ENCODE measurements at regions not wholly inside any gene's neighbourhood (a gene's known extent, or its start where the extent isn't known, plus 50 kb on each side); places are given as distances from the start of the nearest gene placed in this dataset.

- CTCF ChIA-PET, result no interaction called here
- intact Hi-C loops (cut with micrococcal nuclease), result no loop called here
- POLR2A ChIA-PET, result interaction anchor here (0.7 kb wide), 1 partner anchor 81 kb away, joined by 5 read pairs; no protein-coding TSS in a partner anchor
- no peak overlapping the region for H3K27ac ChIP-seq (ENCODE audit: low read depth, low read length)
- H3K4me1 Mint-ChIP-seq, result peaks cover 0 to 26% (median 23%) of the 10 kb centered on the region in 7 donors
- peaks cover 0 to 19% (median 0%) of the 10 kb centered on the region in 5 donors for H3K36me3 Mint-ChIP-seq
- no peaks in the 10 kb centered on the region for H3K9me3 ChIP-seq (ENCODE audit: control insufficient read depth in 2 of 3, low read length in 3 of 3)
- no peak overlapping the region for H3K4me3 ChIP-seq (ENCODE audit: low read length)
- peaks cover 0 to 15% (median 3%) of the 10 kb centered on the region in 11 donors for H3K9me3 Mint-ChIP-seq
- no peak for DNase-seq
- H3K36me3 ChIP-seq (ENCODE audit: control insufficient read depth in 2 of 3, insufficient read depth in 3 of 3, low read length in 3 of 3), result no peaks in the 10 kb centered on the region
- no peak for ATAC-seq
- peak overlapping the region; percentile 52 to 94 (median 86) for H3K27ac Mint-ChIP-seq
- H3K4me1 ChIP-seq (ENCODE audit: control insufficient read depth in 2 of 2, insufficient read depth in 2 of 2, low read length in 2 of 2), result peaks cover 0 to 11% of the 10 kb centered on the region in 2 donors
- peak overlapping the region in 8 of 10 donors; percentile 52 to 79 (median 62) for H3K4me3 Mint-ChIP-seq
- no peaks in the 10 kb centered on the region for H3K27me3 Mint-ChIP-seq
- no peaks in the 10 kb centered on the region for H3K27me3 ChIP-seq (ENCODE audit: control insufficient read depth in 2 of 2, insufficient read depth in 2 of 2, low read length in 2 of 2)
These were observed 123.8 kb upstream of the FAM9C start for GRCh38 chrX:13168269-13168668.

DNA sequence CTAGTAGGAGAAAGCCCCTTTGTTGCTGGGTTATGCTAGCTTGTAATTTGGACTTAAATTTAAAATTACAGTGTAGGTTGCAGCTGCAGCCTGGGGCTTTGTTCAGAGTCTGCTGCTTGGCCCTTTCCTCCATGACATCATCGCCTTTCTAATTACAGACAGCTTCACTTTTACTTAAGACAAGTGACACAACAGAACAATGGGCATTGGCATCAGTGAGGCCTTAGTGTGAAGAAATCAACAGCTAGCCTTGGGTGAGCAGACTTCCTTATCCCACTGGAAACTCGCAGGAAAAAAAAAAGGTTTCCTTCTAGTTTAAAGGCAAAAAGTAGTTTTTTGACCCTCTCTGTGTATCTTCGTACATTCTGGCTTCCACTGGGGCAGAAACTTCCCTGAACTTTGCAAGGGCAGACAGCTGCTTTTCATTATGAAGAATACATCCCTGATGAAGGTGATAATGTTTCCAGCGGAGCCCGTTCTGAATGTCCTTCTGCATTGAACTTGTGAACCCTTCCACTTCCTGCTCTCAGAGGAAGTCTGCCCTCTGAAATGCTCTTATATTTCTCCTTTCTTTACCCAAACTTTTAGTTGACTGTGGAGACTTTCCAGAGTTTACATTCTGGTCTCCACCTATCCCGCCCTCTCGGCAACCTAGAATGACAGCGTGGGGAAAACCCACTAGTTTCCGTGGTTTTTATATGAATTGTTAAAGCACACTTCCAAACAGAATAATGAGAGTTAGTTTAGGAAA lies 123.2 kb upstream of the FAM9C start:
- Mint-ChIP-seq H3K9me3 (peaks cover 0 to 15% (median 3%) of the 10 kb centered on the region in 11 donors), H3K4me3 (peak overlapping the region; percentile 52 to 79 (median 64)), H3K27me3 (no peaks in the 10 kb centered on the region), H3K27ac (peak overlapping the region; percentile 52 to 94 (median 86)), H3K36me3 (peaks cover 0 to 19% (median 0%) of the 10 kb centered on the region in 5 donors), H3K4me1 (peaks cover 0 to 26% (median 23%) of the 10 kb centered on the region in 7 donors)
- Histone ChIP-seq H3K4me1 (ENCODE audit: control insufficient read depth in 2 of 2, insufficient read depth in 2 of 2, low read length in 2 of 2) (peaks cover 0 to 11% of the 10 kb centered on the region in 2 donors), H3K9me3 (ENCODE audit: control insufficient read depth in 2 of 3, low read length in 3 of 3) (no peaks in the 10 kb centered on the region), H3K27ac (ENCODE audit: low read depth, low read length) (peak overlapping the region; percentile 56), H3K36me3 (ENCODE audit: control insufficient read depth in 2 of 3, insufficient read depth in 3 of 3, low read length in 3 of 3) (no peaks in the 10 kb centered on the region), H3K27me3 (ENCODE audit: control insufficient read depth in 2 of 2, insufficient read depth in 2 of 2, low read length in 2 of 2) (no peaks in the 10 kb centered on the region), H3K4me3 (ENCODE audit: low read length) (peak overlapping the region; percentile 19)
- DNase-seq, result peak in 3 of 9 donors; percentile 12 to 42 (median 22)
- ChIA-PET POLR2A (interaction anchor here (0.7 to 1.2 kb wide), 2 partner anchors 16 to 80 kb away, joined by 3 to 5 read pairs; no protein-coding TSS in a partner anchor), CTCF (no interaction called here)
- intact Hi-C loops (cut with micrococcal nuclease), result loop anchor here in 1 of 2 donors (1.0 kb wide), 1 partner anchor 15 kb away; no protein-coding TSS in a partner anchor
- peak; percentile 61 for ATAC-seq

DNA sequence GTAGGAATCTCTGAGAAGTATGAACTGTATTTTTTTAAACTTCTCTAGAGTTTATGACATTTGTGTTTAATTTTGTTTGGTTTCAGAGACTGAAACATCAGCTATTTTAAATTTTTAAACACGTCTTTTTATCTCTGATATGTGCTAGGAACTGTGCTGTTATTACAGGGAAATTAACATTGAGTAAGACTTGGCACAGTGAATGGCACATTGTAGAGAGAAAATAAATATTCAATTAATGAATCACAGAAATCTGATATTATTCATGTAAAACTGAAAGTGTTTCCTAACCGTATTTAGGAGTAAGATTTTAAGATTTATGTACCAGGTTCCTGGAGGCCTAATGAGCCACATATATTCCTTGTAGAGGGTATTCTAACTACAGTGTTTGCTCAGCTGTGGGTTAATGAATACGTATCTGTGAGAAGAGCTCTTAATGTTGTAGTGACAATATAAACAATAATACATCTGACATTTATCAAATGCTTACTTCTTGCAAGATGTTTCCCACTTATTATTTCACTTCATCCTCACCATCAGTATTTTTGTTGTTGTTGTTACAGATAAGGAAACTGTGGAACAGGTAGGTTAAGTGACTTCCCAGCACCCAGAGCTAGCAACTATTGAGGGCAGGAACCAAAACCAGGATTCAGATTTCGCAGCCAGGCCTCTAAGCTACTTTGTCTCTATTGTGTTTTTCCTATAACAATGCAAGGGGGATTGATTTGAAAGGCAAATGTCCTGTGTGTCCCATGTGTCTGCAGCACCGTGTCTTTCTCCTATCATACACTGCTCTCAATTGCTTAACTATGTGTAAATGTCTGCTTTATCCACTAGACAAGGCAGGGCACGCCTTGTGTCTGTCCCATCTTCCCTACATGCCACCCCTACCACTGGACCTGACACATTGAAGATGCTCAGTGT lies 121.1 kb upstream of the FAM9C start:
- Histone ChIP-seq H3K4me1 (ENCODE audit: control insufficient read depth in 2 of 2, insufficient read depth in 2 of 2, low read length in 2 of 2) (peaks cover 0 to 11% of the 10 kb centered on the region in 2 donors), H3K27me3 (ENCODE audit: control insufficient read depth in 2 of 2, insufficient read depth in 2 of 2, low read length in 2 of 2) (no peaks in the 10 kb centered on the region), H3K4me3 (ENCODE audit: low read length) (no peak overlapping the region), H3K9me3 (ENCODE audit: control insufficient read depth in 2 of 3, low read length in 3 of 3) (no peaks in the 10 kb centered on the region), H3K36me3 (ENCODE audit: control insufficient read depth in 2 of 3, insufficient read depth in 3 of 3, low read length in 3 of 3) (no peaks in the 10 kb centered on the region), H3K27ac (ENCODE audit: low read depth, low read length) (no peak overlapping the region)
- peaks cover 0 to 19% (median 0%) of the 10 kb centered on the region in 5 donors for H3K36me3 Mint-ChIP-seq
- peaks cover 0 to 37% (median 32%) of the 10 kb centered on the region in 7 donors for H3K4me1 Mint-ChIP-seq
- CTCF ChIA-PET, result no interaction called here
- H3K9me3 Mint-ChIP-seq, result peaks cover 0 to 15% (median 2%) of the 10 kb centered on the region in 11 donors
- H3K4me3 Mint-ChIP-seq, result no peak overlapping the region
- H3K27ac Mint-ChIP-seq, result peak overlapping the region in 2 of 9 donors; percentile 1 to 60
- intact Hi-C loops (cut with micrococcal nuclease), result no loop called here
- ATAC-seq (no peak), DNase-seq (no peak)
- no peaks in the 10 kb centered on the region for H3K27me3 Mint-ChIP-seq
- POLR2A ChIA-PET, result interaction anchor here (1.2 kb wide), 1 partner anchor 190 kb away, joined by 3 read pairs; no protein-coding TSS in a partner anchor

GRCh38 chrX:13164611-13165010 lies 120.2 kb upstream of the FAM9C start:
- Histone ChIP-seq H3K9me3 (ENCODE audit: control insufficient read depth in 2 of 3, low read length in 3 of 3) (no peaks in the 10 kb centered on the region), H3K4me3 (ENCODE audit: low read length) (no peak overlapping the region), H3K36me3 (ENCODE audit: control insufficient read depth in 2 of 3, insufficient read depth in 3 of 3, low read length in 3 of 3) (no peaks in the 10 kb centered on the region), H3K27me3 (ENCODE audit: control insufficient read depth in 2 of 2, insufficient read depth in 2 of 2, low read length in 2 of 2) (no peaks in the 10 kb centered on the region), H3K27ac (ENCODE audit: low read depth, low read length) (no peak overlapping the region), H3K4me1 (ENCODE audit: control insufficient read depth in 2 of 2, insufficient read depth in 2 of 2, low read length in 2 of 2) (peaks cover 0 to 11% of the 10 kb centered on the region in 2 donors)
- ChIA-PET POLR2A (no interaction called here), CTCF (no interaction called here)
- Mint-ChIP-seq H3K9me3 (peaks cover 0 to 12% (median 2%) of the 10 kb centered on the region in 11 donors), H3K4me3 (no peak overlapping the region), H3K27me3 (no peaks in the 10 kb centered on the region), H3K27ac (peak overlapping the region in 1 of 9 donors; percentile 45), H3K4me1 (peaks cover 0 to 37% (median 32%) of the 10 kb centered on the region in 7 donors), H3K36me3 (peaks cover 0 to 19% (median 0%) of the 10 kb centered on the region in 5 donors)
- ATAC-seq (no peak), DNase-seq (no peak)
- intact Hi-C loops (cut with micrococcal nuclease), result no loop called here

GRCh38 chrX:13162772-13163410 lies 118.5 kb upstream of the FAM9C start:
- H3K27me3 Mint-ChIP-seq, result no peaks in the 10 kb centered on the region
- no peak overlapping the region for H3K4me3 Mint-ChIP-seq
- POLR2A ChIA-PET, result interaction anchor here (1.2 kb wide), 1 partner anchor 39 kb away, joined by 3 read pairs; no protein-coding TSS in a partner anchor
- peaks cover 0 to 7% of the 10 kb centered on the region in 2 donors for H3K4me1 ChIP-seq (ENCODE audit: control insufficient read depth in 2 of 2, insufficient read depth in 2 of 2, low read length in 2 of 2)
- no peak overlapping the region for H3K27ac ChIP-seq (ENCODE audit: low read depth, low read length)
- ATAC-seq (no peak), DNase-seq (no peak)
- peaks cover 0 to 15% (median 0%) of the 10 kb centered on the region in 5 donors for H3K36me3 Mint-ChIP-seq
- no peaks in the 10 kb centered on the region for H3K27me3 ChIP-seq (ENCODE audit: control insufficient read depth in 2 of 2, insufficient read depth in 2 of 2, low read length in 2 of 2)
- peaks cover 0 to 6% (median 0%) of the 10 kb centered on the region in 11 donors for H3K9me3 Mint-ChIP-seq
- CTCF ChIA-PET, result interaction anchor here (0.5 to 0.6 kb wide), 2 partner anchors 13 to 74 kb away, joined by 3 read pairs; no protein-coding TSS in a partner anchor
- H3K36me3 ChIP-seq (ENCODE audit: control insufficient read depth in 2 of 3, insufficient read depth in 3 of 3, low read length in 3 of 3), result no peaks in the 10 kb centered on the region
- H3K4me3 ChIP-seq (ENCODE audit: low read length), result no peak overlapping the region
- intact Hi-C loops (cut with micrococcal nuclease), result no loop called here
- peaks cover 0 to 33% (median 22%) of the 10 kb centered on the region in 7 donors for H3K4me1 Mint-ChIP-seq
- no peak overlapping the region for H3K27ac Mint-ChIP-seq
- H3K9me3 ChIP-seq (ENCODE audit: control insufficient read depth in 2 of 3, low read length in 3 of 3), result no peaks in the 10 kb centered on the region

DNA sequence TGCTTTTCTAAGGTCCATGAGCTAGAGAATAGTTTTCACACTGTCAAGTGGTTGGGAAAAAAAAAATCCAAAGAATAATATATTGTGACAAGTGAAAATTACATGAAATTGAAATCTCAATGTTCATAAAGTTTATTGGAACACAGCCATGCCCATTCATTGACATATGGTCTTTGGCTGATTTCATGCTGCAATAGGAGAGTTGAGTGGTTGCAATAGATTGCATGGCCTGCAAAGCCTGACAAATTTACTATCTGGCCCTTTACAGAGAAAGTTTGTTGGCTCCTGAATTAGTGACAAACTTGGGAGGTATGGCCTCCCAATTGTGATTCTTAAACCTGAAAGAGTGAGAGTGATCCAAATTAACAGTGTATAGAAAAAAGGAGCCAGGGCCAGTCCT lies 115.5 kb upstream of the FAM9C start:
- CTCF ChIA-PET, result no interaction called here
- H3K4me3 Mint-ChIP-seq, result no peak overlapping the region
- Histone ChIP-seq H3K4me1 (ENCODE audit: control insufficient read depth in 2 of 2, insufficient read depth in 2 of 2, low read length in 2 of 2) (no peaks in the 10 kb centered on the region), H3K27me3 (ENCODE audit: control insufficient read depth in 2 of 2, insufficient read depth in 2 of 2, low read length in 2 of 2) (no peaks in the 10 kb centered on the region), H3K9me3 (ENCODE audit: control insufficient read depth in 2 of 3, low read length in 3 of 3) (no peaks in the 10 kb centered on the region), H3K4me3 (ENCODE audit: low read length) (no peak overlapping the region), H3K27ac (ENCODE audit: low read depth, low read length) (no peak overlapping the region), H3K36me3 (ENCODE audit: control insufficient read depth in 2 of 3, insufficient read depth in 3 of 3, low read length in 3 of 3) (no peaks in the 10 kb centered on the region)
- POLR2A ChIA-PET, result no interaction called here
- no peak for DNase-seq
- intact Hi-C loops (cut with micrococcal nuclease), result no loop called here
- peaks cover 0 to 18% (median 10%) of the 10 kb centered on the region in 7 donors for H3K4me1 Mint-ChIP-seq
- peaks cover 0 to 11% (median 0%) of the 10 kb centered on the region in 5 donors for H3K36me3 Mint-ChIP-seq
- H3K9me3 Mint-ChIP-seq, result peaks cover 0 to 10% (median under 1%) of the 10 kb centered on the region in 11 donors
- no peak for ATAC-seq
- H3K27me3 Mint-ChIP-seq, result no peaks in the 10 kb centered on the region
- H3K27ac Mint-ChIP-seq, result peak overlapping the region in 1 of 9 donors; percentile 19

All from naive thymus-derived CD4-positive, alpha-beta T cell (primary cell).